ENCODE measurements at regions not wholly inside any gene's neighbourhood (a gene's known extent, or its start where the extent isn't known, plus 50 kb on each side); places are given as distances from the start of the nearest gene placed in this dataset.
A peak's percentile ranks its signal among the peaks of the same experiment; 100 is the strongest.

DNA sequence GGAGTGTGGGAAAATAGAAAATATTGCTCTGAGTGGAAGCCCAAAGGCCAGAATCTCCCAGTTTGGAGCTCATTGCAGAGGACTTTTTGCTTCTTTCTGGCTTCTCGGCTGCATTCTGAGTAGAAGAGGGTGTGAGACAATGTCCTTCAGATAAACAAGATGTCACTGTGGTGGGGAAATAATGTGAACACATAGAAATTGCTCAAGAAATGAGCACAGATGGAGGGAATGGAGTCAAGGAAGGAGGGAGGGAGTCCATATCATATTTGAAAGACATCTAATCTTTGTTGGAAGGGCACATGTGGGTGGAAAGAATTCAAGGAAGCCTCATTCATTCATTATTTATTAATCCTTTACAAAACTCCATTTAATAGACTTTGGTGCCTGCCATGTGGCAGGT lies 145.3 kb downstream of the FAM43A start:
- Mint-ChIP-seq H3K27ac (peak overlapping the region in 1 of 9 donors; percentile 5), H3K9me3 (no peaks in the 10 kb centered on the region), H3K36me3 (peaks cover 0 to 4% (median 0%) of the 10 kb centered on the region in 5 donors), H3K27me3 (no peaks in the 10 kb centered on the region), H3K4me1 (peaks cover 0 to 3% (median 0%) of the 10 kb centered on the region in 7 donors), H3K4me3 (no peak overlapping the region)
- no peaks in the 10 kb centered on the region for H3K4me1 ChIP-seq (ENCODE audit: control insufficient read depth in 2 of 2, insufficient read depth in 2 of 2, low read length in 2 of 2)
- intact Hi-C loops (cut with micrococcal nuclease) = no loop called here
- DNase-seq = no peak
- CTCF ChIA-PET = no interaction called here
- POLR2A ChIA-PET = no interaction called here
- H3K4me3 ChIP-seq (ENCODE audit: low read length) = no peak overlapping the region
- H3K36me3 ChIP-seq (ENCODE audit: control insufficient read depth in 2 of 3, insufficient read depth in 3 of 3, low read length in 3 of 3) = no peaks in the 10 kb centered on the region
- no peaks in the 10 kb centered on the region for H3K27me3 ChIP-seq (ENCODE audit: control insufficient read depth in 2 of 2, insufficient read depth in 2 of 2, low read length in 2 of 2)
- ATAC-seq = no peak
- H3K27ac ChIP-seq (ENCODE audit: low read depth, low read length) = no peak overlapping the region
- no peaks in the 10 kb centered on the region for H3K9me3 ChIP-seq (ENCODE audit: control insufficient read depth in 2 of 3, low read length in 3 of 3)

DNA sequence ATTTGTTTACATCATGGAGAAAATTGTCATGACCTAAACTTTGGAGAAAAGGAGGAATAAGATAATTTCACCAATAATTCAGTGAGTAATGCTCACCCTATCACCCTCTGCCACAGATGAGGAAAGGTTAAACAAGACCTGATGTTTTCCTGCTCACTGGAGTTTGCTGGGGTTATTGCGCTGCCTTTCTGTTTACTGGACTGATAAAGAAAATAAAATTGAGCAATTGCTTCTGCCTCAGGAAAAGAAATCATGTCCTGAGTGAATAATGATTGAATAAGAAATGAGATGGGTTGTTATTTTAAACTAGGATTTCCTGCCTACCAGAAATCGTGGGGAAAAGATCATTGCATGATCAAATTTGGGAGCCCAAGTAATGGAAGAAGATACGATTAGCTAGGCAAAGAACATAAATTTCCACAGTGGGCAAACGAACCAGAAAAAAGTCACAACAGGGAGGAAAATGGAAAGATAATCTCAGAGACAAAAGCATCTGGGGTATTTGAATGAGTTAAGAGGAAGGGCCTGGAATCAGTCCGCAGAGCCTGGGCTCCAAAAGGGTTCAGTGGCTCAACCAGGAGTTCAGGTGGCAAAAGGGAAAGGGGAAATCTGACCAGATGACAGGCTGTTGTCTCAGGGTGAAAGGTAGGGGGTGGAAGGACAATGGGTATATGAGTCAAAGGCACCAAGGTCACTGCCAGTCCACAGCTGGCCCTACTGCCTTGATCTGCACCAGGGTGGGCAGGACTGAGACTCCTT lies 146.8 kb downstream of the FAM43A start:
- ChIA-PET POLR2A (no interaction called here), CTCF (interaction anchor here (1.1 kb wide), 1 partner anchor 170 kb away, joined by 4 read pairs; no protein-coding TSS in a partner anchor)
- Histone ChIP-seq H3K27ac (ENCODE audit: low read depth, low read length) (no peak overlapping the region), H3K36me3 (ENCODE audit: control insufficient read depth in 2 of 3, insufficient read depth in 3 of 3, low read length in 3 of 3) (no peaks in the 10 kb centered on the region), H3K4me1 (ENCODE audit: control insufficient read depth in 2 of 2, insufficient read depth in 2 of 2, low read length in 2 of 2) (no peaks in the 10 kb centered on the region), H3K9me3 (ENCODE audit: control insufficient read depth in 2 of 3, low read length in 3 of 3) (no peaks in the 10 kb centered on the region), H3K27me3 (ENCODE audit: control insufficient read depth in 2 of 2, insufficient read depth in 2 of 2, low read length in 2 of 2) (no peaks in the 10 kb centered on the region), H3K4me3 (ENCODE audit: low read length) (no peak overlapping the region)
- Mint-ChIP-seq H3K36me3 (peaks cover 0 to 4% (median 0%) of the 10 kb centered on the region in 5 donors), H3K4me1 (peaks cover 0 to 3% (median 0%) of the 10 kb centered on the region in 7 donors), H3K9me3 (no peaks in the 10 kb centered on the region), H3K27ac (no peak overlapping the region), H3K27me3 (no peaks in the 10 kb centered on the region), H3K4me3 (no peak overlapping the region)
- ATAC-seq (no peak), DNase-seq (no peak)
- intact Hi-C loops (cut with micrococcal nuclease) = no loop called here

DNA sequence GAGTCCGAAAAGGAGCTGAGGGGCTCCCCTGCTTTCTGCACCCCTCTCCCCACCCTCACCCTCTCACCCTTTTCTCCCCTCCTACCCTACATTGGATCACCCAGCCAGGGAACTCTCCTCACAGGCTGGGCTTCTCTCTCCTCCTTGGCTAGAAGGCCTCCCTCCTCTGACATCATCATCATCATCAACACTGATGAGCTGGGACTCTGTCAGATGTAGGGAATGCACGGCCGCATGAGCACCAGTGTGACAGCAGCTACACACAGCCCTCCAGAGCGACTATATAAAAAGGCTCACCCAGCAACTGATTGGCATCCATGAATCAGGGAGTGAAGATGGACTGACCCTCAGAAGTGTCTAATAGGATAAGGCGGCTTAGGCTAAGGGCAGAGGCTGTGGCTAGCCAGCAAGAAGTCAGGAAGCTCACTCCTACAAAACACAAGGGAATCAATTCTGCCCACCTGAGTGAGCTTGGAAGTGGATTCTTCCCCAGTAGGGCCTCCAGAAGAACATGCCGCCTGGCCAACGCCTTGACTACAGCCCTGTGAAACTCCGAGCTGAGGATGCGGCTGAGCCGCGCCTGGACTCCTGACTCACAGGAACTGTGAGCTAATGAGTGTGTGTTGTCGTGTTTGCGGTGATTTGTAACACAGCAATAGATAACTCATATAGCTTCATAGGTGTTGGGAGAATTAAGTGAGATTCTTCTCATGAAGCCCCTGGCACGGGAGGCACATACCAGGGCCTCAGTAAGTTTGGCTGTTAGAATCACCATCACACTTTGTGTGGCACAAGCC lies 147.6 kb downstream of the FAM43A start:
- ATAC-seq = no peak
- no peak for DNase-seq
- Mint-ChIP-seq H3K36me3 (peaks cover 0 to 4% (median 0%) of the 10 kb centered on the region in 5 donors), H3K4me1 (peaks cover 0 to 3% (median 0%) of the 10 kb centered on the region in 7 donors), H3K27ac (no peak overlapping the region), H3K27me3 (no peaks in the 10 kb centered on the region), H3K9me3 (no peaks in the 10 kb centered on the region), H3K4me3 (no peak overlapping the region)
- POLR2A ChIA-PET = no interaction called here
- Histone ChIP-seq H3K27ac (ENCODE audit: low read depth, low read length) (no peak overlapping the region), H3K9me3 (ENCODE audit: control insufficient read depth in 2 of 3, low read length in 3 of 3) (no peaks in the 10 kb centered on the region), H3K4me1 (ENCODE audit: control insufficient read depth in 2 of 2, insufficient read depth in 2 of 2, low read length in 2 of 2) (no peaks in the 10 kb centered on the region), H3K4me3 (ENCODE audit: low read length) (no peak overlapping the region), H3K36me3 (ENCODE audit: control insufficient read depth in 2 of 3, insufficient read depth in 3 of 3, low read length in 3 of 3) (no peaks in the 10 kb centered on the region), H3K27me3 (ENCODE audit: control insufficient read depth in 2 of 2, insufficient read depth in 2 of 2, low read length in 2 of 2) (no peaks in the 10 kb centered on the region)
- intact Hi-C loops (cut with micrococcal nuclease) = no loop called here
- CTCF ChIA-PET = interaction anchor here (1.1 kb wide), 1 partner anchor 169 kb away, joined by 4 read pairs; no protein-coding TSS in a partner anchor

DNA sequence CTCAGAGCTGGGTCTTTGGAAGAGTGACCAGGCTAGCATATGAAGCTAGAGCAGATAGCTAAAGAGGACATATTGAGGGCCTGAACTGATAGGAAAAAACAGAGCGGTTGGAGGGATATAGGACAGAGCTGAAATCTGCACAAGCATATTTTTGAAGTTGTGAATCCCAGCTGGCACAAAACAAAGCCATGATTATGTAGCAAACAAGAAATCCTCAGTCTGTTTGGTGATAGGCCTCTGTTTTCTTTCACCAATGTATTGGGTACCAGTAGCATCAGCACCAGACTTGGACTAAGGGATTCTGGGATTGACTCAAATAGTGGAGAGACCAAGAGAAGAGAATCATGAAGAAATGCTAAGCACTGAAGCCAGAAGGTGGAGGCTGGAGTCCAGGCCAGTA lies 151.0 kb downstream of the FAM43A start:
- no peaks in the 10 kb centered on the region for H3K36me3 Mint-ChIP-seq
- H3K4me3 ChIP-seq (ENCODE audit: low read length) = no peak overlapping the region
- no peaks in the 10 kb centered on the region for H3K27me3 ChIP-seq (ENCODE audit: control insufficient read depth in 2 of 2, insufficient read depth in 2 of 2, low read length in 2 of 2)
- DNase-seq (no peak), ATAC-seq (no peak)
- no peak overlapping the region for H3K27ac Mint-ChIP-seq
- no peak overlapping the region for H3K4me3 Mint-ChIP-seq
- no peaks in the 10 kb centered on the region for H3K27me3 Mint-ChIP-seq
- no peaks in the 10 kb centered on the region for H3K36me3 ChIP-seq (ENCODE audit: control insufficient read depth in 2 of 3, insufficient read depth in 3 of 3, low read length in 3 of 3)
- H3K27ac ChIP-seq (ENCODE audit: low read depth, low read length) = no peak overlapping the region
- peaks cover 0 to under 1% (median 0%) of the 10 kb centered on the region in 7 donors for H3K4me1 Mint-ChIP-seq
- CTCF ChIA-PET = no interaction called here
- POLR2A ChIA-PET = no interaction called here
- no peaks in the 10 kb centered on the region for H3K9me3 ChIP-seq (ENCODE audit: control insufficient read depth in 2 of 3, low read length in 3 of 3)
- intact Hi-C loops (cut with micrococcal nuclease) = no loop called here
- H3K9me3 Mint-ChIP-seq = no peaks in the 10 kb centered on the region
- H3K4me1 ChIP-seq (ENCODE audit: control insufficient read depth in 2 of 2, insufficient read depth in 2 of 2, low read length in 2 of 2) = no peaks in the 10 kb centered on the region

DNA sequence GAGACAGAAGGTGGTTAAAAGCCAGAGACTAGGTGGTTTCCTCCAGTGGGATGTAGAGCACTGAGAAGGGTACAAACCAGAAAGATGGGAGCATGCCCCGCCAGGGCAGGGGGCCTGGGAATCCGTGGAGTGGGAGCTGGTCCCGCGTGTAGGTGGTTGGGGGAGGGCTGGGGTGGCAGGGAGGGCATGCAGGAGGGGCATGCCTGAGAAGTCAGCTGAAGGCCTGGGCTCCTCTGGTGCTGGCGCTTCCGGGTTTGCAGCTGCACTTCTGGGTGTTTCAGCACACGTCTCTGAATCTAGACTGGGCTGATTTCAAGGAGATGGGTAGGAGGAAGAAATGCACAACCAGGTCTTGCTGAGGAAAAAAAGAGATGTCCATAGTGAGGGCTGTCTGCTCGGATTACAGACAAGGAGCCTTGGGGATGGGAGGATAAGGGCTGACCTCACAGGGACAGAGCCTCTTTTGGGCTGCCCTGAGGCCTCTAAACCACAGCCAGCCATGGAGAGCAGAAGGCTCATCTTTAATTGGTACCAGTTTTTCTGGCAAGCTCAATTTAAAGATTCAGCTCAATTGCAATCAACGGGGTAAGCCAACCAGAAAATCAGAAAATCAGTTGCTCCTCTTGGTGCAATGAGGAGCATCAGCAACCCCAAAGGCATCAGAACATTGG lies 151.9 kb downstream of the FAM43A start:
- H3K27me3 Mint-ChIP-seq = no peaks in the 10 kb centered on the region
- CTCF ChIA-PET = no interaction called here
- Histone ChIP-seq H3K4me1 (ENCODE audit: control insufficient read depth in 2 of 2, insufficient read depth in 2 of 2, low read length in 2 of 2) (no peaks in the 10 kb centered on the region), H3K27ac (ENCODE audit: low read depth, low read length) (no peak overlapping the region), H3K27me3 (ENCODE audit: control insufficient read depth in 2 of 2, insufficient read depth in 2 of 2, low read length in 2 of 2) (no peaks in the 10 kb centered on the region), H3K9me3 (ENCODE audit: control insufficient read depth in 2 of 3, low read length in 3 of 3) (no peaks in the 10 kb centered on the region), H3K4me3 (ENCODE audit: low read length) (no peak overlapping the region), H3K36me3 (ENCODE audit: control insufficient read depth in 2 of 3, insufficient read depth in 3 of 3, low read length in 3 of 3) (no peaks in the 10 kb centered on the region)
- H3K36me3 Mint-ChIP-seq = no peaks in the 10 kb centered on the region
- no peak overlapping the region for H3K4me3 Mint-ChIP-seq
- DNase-seq (no peak), ATAC-seq (no peak)
- POLR2A ChIA-PET = no interaction called here
- H3K27ac Mint-ChIP-seq = no peak overlapping the region
- H3K4me1 Mint-ChIP-seq = no peaks in the 10 kb centered on the region
- H3K9me3 Mint-ChIP-seq = no peaks in the 10 kb centered on the region
- intact Hi-C loops (cut with micrococcal nuclease) = no loop called here

DNA sequence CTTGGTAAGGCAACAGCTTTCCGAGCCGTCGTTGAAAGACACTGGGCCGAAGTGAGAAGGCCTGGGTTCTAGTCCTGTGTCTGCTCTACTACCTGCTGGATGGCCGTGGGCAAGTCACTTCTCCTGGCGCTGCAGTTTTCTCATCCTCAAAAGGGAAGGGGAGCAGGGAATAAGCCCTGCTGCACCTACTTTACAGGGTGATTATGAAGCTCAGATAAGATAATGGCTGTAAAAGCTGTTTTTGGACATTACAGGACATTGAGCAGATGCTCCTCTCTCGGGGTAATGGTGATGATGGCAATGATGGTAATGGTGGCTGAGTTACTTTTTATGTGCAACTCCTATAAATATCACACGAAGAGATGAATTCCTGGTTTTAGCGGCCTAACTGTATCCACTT lies 152.6 kb downstream of the FAM43A start:
- no peaks in the 10 kb centered on the region for H3K9me3 Mint-ChIP-seq
- ChIA-PET CTCF (no interaction called here), POLR2A (interaction anchor here (0.7 kb wide), 1 partner anchor 49 kb away, joined by 3 read pairs; no protein-coding TSS in a partner anchor)
- Histone ChIP-seq H3K9me3 (ENCODE audit: control insufficient read depth in 2 of 3, low read length in 3 of 3) (no peaks in the 10 kb centered on the region), H3K27ac (ENCODE audit: low read depth, low read length) (no peak overlapping the region), H3K4me1 (ENCODE audit: control insufficient read depth in 2 of 2, insufficient read depth in 2 of 2, low read length in 2 of 2) (no peaks in the 10 kb centered on the region), H3K36me3 (ENCODE audit: control insufficient read depth in 2 of 3, insufficient read depth in 3 of 3, low read length in 3 of 3) (no peaks in the 10 kb centered on the region), H3K4me3 (ENCODE audit: low read length) (no peak overlapping the region), H3K27me3 (ENCODE audit: control insufficient read depth in 2 of 2, insufficient read depth in 2 of 2, low read length in 2 of 2) (no peaks in the 10 kb centered on the region)
- no peak overlapping the region for H3K4me3 Mint-ChIP-seq
- H3K27ac Mint-ChIP-seq = no peak overlapping the region
- intact Hi-C loops (cut with micrococcal nuclease) = no loop called here
- H3K4me1 Mint-ChIP-seq = no peaks in the 10 kb centered on the region
- no peaks in the 10 kb centered on the region for H3K27me3 Mint-ChIP-seq
- no peaks in the 10 kb centered on the region for H3K36me3 Mint-ChIP-seq
- ATAC-seq = no peak
- DNase-seq = no peak

Measured in naive thymus-derived CD4-positive, alpha-beta T cell (primary cell).